Epithelial cell of esophagus (primary cell): ENCODE measurements at regions not wholly inside any gene's neighbourhood (a gene's known extent, or its start where the extent isn't known, plus 50 kb on each side); places are given as distances from the start of the nearest gene placed in this dataset.
A peak's percentile ranks its signal among the peaks of the same experiment; 100 is the strongest.

Source experiments
- DNase-seq: peaks from one replicate; pipeline ENCODE4 v3.0.0; 2010; ENCODE audit warnings: low read depth
- H3K4me3 ChIP-seq: 2 replicates; pipeline ENCODE4 v1.5.1; 2011; ENCODE audit warnings: mild to moderate bottlenecking, low read length, control low read depth
- TF ChIP-seq, protein P1 (sequence below): IDR thresholded peaks from 2 replicates; pipeline ENCODE4 v1.5.1; 2011; ENCODE audit warnings: low read depth, mild to moderate bottlenecking, low read length, control low read depth, inconsistent platforms; ENCODE audit not compliant: insufficient read depth; ENCODE audit errors: missing control alignments

DNA sequence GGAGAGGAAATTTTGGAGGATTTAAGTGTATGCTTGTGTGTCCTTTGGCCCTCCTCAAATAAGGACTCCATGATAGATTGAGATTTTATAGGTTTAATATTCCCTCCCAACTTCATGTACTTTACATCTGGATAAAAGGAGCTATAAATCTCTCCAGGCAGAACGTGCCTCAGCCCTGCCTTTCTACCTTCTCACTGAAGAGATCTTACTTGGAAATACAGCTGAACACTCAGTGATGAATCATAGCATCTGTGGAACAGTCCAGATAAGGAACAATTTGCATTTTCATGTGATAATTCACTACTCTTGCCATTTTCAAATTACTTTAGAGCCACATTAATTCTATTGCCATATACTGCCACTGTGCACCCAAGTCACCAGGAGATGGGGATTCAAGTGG is 364.6 kb upstream of the PODXL start:
- TF ChIP-seq, protein P1, sequence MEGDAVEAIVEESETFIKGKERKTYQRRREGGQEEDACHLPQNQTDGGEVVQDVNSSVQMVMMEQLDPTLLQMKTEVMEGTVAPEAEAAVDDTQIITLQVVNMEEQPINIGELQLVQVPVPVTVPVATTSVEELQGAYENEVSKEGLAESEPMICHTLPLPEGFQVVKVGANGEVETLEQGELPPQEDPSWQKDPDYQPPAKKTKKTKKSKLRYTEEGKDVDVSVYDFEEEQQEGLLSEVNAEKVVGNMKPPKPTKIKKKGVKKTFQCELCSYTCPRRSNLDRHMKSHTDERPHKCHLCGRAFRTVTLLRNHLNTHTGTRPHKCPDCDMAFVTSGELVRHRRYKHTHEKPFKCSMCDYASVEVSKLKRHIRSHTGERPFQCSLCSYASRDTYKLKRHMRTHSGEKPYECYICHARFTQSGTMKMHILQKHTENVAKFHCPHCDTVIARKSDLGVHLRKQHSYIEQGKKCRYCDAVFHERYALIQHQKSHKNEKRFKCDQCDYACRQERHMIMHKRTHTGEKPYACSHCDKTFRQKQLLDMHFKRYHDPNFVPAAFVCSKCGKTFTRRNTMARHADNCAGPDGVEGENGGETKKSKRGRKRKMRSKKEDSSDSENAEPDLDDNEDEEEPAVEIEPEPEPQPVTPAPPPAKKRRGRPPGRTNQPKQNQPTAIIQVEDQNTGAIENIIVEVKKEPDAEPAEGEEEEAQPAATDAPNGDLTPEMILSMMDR = no peak
- peak; percentile 4 for DNase-seq

DNA sequence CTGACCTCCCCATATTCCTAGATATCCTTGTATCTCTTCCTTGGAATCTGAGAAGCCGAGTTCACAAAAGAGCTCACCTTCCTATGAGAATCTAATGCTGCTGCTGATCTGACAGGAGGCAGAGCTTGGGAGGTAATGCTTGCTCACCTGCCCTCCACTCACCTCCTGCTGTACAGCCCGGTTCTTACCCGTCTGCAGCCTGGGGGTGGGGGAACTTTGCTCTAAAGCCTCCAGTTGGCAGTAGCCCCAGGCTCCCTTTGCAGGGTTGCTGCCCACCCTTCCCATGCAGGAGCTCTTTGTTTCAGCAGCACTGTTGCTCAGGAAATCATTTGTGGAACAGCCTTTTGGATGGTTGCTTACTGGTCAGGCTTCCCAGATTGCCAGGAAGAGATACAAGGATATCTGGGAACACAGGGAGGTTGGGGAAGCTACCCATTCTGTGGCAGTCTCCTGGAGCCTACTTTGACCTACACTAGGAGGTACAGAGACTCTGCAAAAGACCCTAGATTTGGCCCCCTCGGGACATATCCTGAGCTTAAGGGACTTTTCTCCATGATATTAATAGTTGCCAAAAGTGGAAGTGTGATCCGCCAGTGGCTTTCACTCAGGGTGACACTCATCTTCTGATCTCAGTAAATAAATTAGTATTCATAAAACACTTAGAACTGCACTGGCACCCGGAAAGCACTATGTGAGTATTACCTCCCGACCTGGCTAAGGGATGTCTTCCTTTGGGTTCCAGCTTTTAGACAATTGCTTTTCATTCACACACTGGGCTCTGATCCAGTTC is 363.7 kb upstream of the PODXL start:
- TF ChIP-seq, protein P1 = no peak
- DNase-seq = no peak
- no peak overlapping the region for H3K4me3 ChIP-seq

More for the DNA sequence above, 364.6 kb upstream of the PODXL start:
- H3K4me3 ChIP-seq = no peak overlapping the region

DNA sequence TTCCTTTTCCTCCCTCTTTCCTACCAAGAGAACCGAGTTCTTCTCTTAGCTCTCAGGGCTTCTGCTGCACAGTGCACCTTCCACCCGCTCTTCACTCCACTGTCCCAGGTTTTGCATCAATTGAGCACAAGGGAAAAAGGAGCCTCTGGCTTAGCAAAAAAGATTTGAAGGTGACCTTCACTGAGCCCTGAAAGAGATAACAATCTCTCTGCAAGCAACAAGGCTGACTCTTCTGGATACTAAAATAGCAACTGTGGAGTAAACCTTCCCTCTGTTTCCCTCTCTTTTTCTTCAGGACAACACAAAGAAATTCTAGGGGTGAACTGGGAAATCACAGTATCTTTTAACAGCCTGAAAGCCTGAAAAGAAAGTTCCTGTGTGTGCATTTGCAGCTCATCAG is 354.7 kb upstream of the PODXL start:
- no peak for DNase-seq
- no peak overlapping the region for H3K4me3 ChIP-seq
- TF ChIP-seq, protein P1 = no peak

DNA sequence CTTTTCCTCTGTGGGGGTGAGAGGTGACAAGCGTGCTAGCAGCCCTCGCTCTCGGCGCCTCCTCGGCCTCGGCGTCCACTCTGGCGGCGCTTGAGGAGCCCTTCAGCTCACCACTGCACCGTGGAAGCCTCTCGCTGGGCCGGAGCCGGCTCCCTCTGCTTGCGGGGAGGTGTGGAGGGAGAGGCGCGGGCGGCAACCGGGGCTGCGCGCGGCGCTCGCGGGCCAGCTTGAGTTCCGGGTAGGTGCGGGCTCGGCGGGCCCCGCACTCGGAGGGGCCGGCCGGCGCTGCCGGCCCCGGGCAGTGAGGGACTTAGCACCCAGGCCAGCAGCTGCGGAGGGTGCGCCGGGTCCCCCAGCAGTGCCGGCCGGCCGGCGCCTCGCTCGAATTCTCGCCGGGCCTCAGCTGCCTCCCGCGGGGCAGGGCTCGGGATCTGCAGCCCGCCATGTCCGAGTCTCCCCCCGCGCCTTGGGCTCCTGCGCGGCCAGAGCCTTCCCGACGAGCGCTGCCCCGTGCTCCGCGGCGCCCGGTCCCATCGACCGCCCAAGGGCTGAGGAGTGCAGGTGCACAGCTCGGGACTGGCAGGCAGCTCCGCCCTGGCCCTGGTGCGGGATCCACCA is 352.8 kb upstream of the PODXL start:
- no peak for DNase-seq
- TF ChIP-seq, protein P1 = no peak
- no peak overlapping the region for H3K4me3 ChIP-seq

DNA sequence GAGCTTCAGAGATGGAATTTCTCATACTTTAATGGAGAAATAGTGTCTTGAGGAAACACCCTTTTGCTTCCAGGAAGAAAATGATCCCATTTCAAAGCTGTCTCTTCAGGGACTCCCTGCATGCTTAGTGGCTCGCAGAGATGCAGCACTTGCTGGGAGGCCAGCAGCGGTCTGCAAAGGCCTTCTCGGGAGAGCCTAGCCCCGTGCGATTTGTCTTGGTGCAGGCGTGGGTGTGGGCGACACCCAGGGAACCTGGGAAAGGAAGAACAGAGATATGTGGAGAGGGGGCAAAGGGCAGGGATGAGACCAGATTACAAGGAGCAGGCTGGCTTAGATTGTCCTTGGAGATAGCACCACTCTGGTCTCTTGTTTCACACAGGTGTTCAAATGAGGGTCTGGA is 352.3 kb upstream of the PODXL start:
- no peak overlapping the region for H3K4me3 ChIP-seq
- TF ChIP-seq, protein P1 = no peak
- DNase-seq = no peak

DNA sequence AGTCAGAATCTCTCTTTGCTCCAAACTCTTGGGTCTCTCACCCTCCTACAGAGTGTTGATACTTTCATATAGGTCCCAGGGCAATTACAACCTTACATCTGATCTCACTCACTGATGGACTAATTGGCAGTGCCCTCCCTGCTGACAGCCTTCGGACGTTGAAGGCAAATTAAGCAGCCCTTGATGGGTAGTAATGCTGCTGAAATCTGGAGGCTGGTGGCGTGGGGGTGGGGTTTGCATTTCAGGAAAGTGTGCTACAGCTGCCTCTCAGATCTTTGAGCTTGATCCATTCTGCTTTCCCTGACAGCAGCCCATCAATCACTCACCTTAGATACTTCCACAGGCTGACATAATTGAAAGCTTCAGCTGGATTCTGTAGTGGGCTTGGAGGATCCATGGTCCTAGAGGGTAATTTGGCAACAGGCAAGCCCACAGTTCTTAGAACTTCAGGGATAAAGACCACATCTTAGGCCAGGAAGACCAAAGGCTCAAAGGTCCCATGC is 349.1 kb upstream of the PODXL start:
- no peak overlapping the region for H3K4me3 ChIP-seq
- no peak for DNase-seq
- TF ChIP-seq, protein P1 = no peak
